Tibial nerve (tissue), 4 donors: ENCODE measurements at regions not wholly inside any gene's neighbourhood (a gene's known extent, or its start where the extent isn't known, plus 50 kb on each side); places are given as distances from the start of the nearest gene placed in this dataset.
"Not testable (repeated sequence)": the region's sequence is repeated elsewhere in the genome, so short reads cannot be mapped to it uniquely, and the experiment has no call there.

Source experiments
- CTCF ChIP-seq, 5 experiments: fragments of 200-600 bp in 3 of 5; fragments of 450-650 bp in 2 of 5; sonication (generic) in 3 of 5; IDR thresholded peaks; one replicate each; pipeline ENCODE4 v1.5.1; 2016 to 2019; ENCODE audit warnings: antibody characterized with exemption in 5 of 5, mild to moderate bottlenecking in 3 of 5, moderate library complexity in 2 of 5
- EP300 ChIP-seq, 2 donors: sonication (generic); formaldehyde crosslinking; IDR thresholded peaks; one replicate each; pipeline ENCODE4 v1.6.1; 2017; ENCODE audit warnings: antibody characterized with exemption in 2 of 2, mild to moderate bottlenecking in 1 of 2
- POLR2A ChIP-seq, 2 donors: fragments of 450-650 bp; IDR thresholded peaks; one replicate each; pipeline ENCODE4 v1.6.1; 2017; ENCODE audit warnings: antibody characterized with exemption in 2 of 2, mild to moderate bottlenecking in 2 of 2, moderate library complexity in 2 of 2

GRCh38 chr3:78344267-78344666 lies 1304.4 kb downstream of the ROBO2 start:
- TF ChIP-seq CTCF, POLR2A, EP300 (IDR thresholded peaks at IDR 0.05): not testable (repeated sequence)
